ENCODE measurements at regions not wholly inside any gene's neighbourhood (a gene's known extent, or its start where the extent isn't known, plus 50 kb on each side); places are given as distances from the start of the nearest gene placed in this dataset.
"Not testable (repeated sequence)": the region's sequence is repeated elsewhere in the genome, so short reads cannot be mapped to it uniquely, and the experiment has no call there.

DNA sequence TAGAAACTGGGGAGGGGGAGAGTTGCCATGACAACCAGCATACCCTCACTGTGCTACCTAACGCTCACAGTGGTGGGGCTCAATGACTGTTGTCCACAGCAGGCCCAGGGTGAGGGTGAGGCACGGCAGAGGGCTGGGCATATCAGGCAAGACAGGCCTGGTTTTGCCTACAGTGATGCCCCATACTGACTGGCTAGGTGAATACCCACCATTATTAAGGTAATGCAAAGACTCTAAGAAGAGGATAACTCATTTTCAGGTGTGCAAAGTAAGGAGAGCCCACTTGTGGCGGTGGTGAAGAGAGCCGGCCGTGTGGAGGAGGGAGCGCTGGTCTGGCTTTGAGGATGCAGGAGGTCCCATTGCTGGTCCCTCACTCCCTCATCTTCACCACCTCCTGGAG, 422.3 kb downstream of the FUT8 start:
- DNase-seq (ENCODE audit: low spot score) = no peak

GRCh38 chr14:65835501-65835900, 423.0 kb downstream of the FUT8 start:
- DNase-seq (ENCODE audit: low spot score) = no peak

GRCh38 chr14:65838565-65838964, 426.0 kb downstream of the FUT8 start:
- no peak for DNase-seq (ENCODE audit: low spot score)

DNA sequence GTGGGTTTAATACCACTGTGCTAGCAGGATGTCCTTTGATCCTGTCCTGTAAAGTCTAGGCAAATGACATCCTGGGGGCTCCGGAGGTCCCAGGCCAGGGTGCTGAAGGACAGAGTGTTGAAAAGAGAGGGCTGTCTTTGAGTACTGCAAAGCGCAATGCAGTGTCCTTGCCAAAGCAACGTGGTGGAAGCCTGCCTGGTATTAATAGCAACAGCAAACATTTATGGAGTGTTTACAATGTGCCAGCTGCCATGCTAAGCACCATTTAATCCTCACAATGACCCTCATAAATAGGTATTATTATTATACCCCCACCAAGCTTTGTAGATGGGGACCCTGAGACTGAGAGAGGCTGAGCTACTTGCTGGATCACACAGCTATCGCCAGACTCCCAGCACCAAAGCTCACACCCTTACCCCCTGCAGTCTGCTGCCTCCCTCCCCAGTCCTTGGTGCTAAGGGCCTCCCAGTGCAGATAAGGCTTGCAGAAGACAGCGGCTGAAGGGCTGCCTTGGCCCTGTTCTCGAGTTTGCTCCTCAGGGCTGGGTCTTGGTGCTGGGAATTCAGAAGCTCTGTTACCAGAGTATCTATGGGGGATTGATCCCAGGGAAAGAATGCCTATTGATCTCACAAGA, 427.7 kb downstream of the FUT8 start:
- no peak for DNase-seq (ENCODE audit: low spot score)

DNA sequence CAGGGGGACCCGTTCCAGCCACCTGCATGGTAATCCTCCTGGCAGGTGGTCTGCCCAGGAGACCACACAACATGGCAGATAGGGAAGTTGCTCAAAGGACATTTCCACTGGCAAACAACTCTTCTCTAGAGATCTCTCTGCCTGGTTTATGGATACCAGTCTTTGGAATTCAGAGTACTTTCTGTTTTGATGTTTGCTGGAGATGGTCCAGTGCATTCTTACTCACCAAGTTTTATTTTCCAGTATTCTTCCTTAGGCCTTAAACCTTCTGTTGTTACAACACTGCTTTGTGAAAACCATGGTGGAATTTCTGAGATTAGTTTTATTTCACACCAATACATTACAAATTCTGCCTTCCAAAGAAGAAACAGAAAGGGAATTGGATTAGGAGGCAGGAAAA, 428.3 kb downstream of the FUT8 start:
- no peak for DNase-seq (ENCODE audit: low spot score)

DNA sequence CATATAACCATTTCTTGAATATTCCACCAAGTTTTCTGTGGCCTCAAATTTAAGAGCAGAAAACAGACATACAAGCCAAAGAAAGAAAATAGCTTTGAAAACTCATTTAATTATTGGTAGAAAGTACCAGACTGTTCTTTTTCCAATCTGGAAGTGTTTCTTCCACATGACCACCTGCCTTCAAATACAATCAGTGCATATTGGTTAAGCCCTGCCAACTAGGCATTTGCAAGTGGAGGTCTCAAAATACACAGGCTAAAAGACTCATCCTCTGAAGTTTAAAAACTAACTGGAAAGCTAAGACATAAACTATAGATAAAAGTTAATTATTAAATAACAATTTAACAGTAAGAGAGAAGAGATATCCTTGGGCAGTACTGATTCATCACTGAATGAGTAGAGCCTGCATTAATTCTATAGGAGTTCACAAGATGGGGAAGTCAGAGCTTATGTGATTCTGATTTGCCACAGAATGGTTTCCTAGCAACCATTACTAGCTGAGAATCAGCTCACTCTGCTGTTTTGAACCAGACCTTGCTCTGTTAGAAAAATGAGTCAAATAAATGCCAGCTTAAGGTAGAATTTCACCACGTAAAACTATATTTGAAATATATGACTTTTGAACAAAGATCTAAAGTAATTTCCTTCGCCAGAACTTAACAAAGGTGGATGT, 433.8 kb downstream of the FUT8 start:
- DNase-seq (ENCODE audit: low spot score) = no peak

DNA sequence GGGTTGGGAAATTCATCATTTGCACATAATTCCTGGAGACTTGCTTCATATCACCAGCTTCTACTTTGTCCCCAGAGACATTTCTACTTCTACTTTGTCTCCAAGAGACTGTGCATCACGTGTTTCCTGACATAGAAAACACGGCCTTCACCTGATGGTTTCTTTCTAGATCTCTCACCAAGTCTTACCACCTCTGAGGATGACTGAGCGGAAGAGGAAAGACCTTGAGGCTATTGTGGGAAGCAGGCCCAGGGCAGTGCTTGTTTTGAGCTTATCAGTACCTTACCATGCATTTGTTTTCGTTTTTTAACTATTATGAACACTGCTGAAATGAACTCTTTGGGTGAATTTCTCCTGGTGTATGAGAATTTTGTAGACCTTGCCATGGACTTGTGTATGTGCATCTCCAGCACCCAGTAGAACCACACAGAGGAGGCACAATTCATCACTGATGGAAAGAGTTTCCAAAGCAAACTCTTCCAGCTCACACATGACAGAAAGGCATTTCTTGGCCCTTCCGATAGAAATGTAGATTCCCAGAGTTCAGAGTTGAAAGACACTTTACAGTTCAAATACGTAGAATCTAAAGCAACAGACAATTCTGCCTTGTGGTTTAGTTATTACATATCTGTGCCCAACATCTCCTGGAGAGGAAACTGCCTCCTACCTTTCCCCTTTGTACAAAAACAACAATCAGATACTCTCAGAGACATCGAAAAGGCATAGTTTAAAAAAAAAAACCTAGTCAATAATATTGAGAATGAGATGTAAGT, 434.7 kb downstream of the FUT8 start:
- no peak for DNase-seq (ENCODE audit: low spot score)

- not testable (repeated sequence) for DNase-seq (ENCODE audit: low spot score)
Measured at GRCh38 chr14:65847931-65848330, 435.4 kb downstream of the FUT8 start.

GRCh38 chr14:65849091-65849490, 436.6 kb downstream of the FUT8 start:
- no peak for DNase-seq (ENCODE audit: low spot score)

DNA sequence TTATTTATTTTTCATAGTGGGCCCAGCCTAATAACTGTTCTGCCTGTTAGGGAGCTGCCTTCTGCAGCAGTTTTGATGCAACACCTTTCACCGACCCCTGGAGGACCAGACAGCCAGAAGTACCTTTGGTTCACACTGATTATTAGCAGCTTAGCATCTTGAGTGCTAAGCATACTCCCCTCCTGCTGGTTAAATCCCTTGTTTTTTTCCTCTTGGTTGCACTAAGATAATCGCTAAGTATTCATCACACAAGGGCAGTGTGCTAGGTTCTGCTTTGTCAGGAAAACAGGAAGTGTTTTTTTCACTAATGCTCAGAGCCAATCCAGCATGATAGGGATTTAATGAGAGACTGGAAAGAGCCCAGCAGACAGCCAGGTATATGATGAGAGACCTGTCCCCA, 437.0 kb downstream of the FUT8 start:
- DNase-seq (ENCODE audit: low spot score) = no peak

GRCh38 chr14:65850429-65851135, 438.1 kb downstream of the FUT8 start:
- DNase-seq (ENCODE audit: low spot score) = no peak

DNA sequence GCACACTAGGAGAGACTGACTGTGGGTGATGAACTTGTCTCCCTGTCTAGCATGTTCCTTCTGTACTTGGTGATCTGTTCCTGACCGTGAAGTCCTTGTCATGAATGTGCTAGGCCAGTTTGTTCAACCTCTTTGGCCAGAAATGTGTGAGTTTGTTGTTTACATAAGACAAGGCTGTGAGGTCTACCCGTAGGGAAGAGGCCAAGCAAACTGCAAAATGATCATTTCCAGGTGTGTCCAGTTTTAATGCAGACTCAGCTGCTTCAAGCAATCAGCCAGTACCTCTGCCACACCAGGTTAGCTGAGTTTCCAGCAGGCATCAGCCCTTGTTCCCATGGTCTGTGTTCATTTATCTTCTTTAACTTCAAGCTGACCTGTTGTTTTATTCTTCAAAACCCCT, 440.2 kb downstream of the FUT8 start:
- DNase-seq (ENCODE audit: low spot score) = no peak

DNA sequence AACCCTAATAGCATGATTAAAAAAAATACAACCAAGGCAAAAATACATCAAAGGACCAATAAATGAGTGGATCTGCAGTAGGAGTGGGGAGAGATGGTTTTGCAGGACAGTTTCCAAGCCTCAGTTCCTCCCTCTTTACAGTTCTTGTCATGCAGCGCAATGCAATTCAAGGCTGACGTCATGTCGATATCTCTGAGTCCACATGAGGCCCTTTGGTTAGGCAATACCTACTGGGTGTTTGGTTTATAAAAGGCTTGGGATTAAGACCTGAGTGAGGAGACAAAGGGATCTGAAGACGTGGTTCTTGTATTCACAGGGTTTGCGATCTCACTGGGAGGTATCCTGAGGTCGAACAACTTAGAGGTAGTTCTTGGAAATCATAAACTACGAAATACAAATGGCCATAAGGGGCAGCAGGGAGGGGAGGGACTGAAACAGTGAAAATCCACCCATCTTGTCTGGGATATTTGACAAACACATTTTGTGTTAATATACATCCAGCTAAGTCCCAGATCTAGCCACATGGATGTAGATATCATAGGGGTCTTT, 441.0 kb downstream of the FUT8 start:
- DNase-seq (ENCODE audit: low spot score) = no peak

DNA sequence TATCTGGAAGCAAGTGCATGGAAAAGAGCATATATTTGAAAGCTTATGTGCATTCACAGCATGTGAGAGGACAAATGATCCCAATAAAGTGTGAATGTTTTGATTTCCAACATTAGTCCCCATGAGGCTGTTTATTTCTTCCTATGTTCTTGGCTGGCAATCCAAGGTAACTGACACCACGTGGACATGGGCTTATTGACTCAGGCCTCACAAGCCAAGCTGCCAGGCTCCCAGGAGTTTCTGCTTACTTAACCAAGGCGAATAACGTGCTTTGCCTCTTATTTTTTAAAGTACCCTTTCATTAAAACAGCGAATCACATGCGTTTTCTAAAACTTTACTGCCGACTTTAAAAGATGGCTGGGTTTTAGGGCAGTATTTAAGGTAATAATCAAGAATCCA, 441.7 kb downstream of the FUT8 start:
- DNase-seq (ENCODE audit: low spot score) = no peak

DNA sequence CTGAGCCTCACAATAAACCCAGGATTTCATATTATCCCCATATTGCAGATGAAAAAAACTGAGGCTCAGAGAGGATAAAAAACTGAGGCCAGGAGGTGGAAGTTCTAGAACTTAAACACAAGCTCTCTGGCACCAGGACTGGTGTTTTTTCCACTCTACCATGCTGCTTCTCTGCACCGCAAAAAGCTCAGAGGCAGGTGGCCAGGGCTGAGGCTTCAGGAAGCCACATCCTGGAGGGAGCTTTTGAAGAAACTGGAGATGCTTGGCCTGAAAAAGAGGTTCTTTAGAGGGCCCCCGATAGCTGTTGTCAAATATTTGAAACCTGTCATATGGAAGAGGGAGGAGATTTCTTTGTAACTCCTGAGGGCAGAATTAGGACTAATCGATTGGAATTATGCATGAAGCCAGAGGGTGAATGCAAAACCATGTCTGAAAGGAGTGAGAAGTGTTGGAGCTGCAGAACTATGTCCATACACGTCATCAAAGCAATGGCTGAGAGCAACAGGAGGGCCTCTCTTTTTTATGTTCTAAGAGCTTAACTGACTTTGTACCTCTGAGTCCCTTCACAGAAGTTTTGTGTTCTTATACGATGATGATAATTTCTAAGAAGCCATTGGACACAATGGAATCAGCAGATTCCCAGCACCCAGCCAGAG, 448.6 kb downstream of the FUT8 start:
- DNase-seq (ENCODE audit: low spot score) = no peak

DNA sequence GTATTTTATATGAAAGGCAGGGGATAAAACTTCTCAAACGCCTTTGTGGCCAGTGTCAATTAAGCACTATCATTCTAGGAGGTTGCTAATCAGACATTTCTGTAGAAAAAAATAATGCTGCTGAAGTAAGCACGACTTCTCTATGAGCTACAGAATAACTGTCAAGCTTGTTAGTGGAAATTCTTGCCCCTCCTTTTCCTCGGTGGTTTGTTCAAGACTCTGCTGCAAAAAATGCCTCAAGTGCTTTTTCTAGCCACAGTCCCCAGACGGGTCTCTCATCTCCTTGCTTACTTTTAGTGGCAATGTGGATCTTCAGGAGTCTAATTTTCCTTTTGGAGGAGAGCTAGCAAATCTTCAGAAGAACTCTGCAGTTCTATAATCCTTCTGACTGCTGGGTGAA, 452.0 kb downstream of the FUT8 start:
- DNase-seq (ENCODE audit: low spot score) = no peak

GRCh38 chr14:65864984-65865383, 452.5 kb downstream of the FUT8 start:
- DNase-seq (ENCODE audit: low spot score) = no peak

- no peak for DNase-seq (ENCODE audit: low spot score)
Measured at GRCh38 chr14:65866448-65866847, 453.9 kb downstream of the FUT8 start.

DNA sequence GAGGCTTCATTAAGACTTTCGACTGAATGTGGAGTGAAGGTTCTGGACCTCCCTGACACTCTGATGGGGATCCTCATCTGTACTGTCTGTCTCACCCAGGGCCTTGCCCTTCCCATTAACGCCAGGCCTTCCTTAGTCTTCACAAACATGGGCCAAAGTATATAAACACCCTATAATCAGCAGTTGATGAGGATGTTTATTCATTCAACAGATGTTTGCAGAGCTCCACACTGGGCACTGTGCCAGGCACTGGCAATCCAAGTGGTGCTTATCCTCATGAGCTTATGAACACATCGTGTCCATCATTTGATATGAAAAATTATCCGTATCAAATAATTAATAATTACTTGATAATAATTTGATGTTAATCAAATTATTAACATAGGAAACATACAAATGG, 454.4 kb downstream of the FUT8 start:
- no peak for DNase-seq (ENCODE audit: low spot score)

GRCh38 chr14:65867333-65867732, 454.8 kb downstream of the FUT8 start:
- no peak for DNase-seq (ENCODE audit: low spot score)

- no peak for DNase-seq (ENCODE audit: low spot score)
Measured at GRCh38 chr14:65872536-65872935, 460.0 kb downstream of the FUT8 start.

DNA sequence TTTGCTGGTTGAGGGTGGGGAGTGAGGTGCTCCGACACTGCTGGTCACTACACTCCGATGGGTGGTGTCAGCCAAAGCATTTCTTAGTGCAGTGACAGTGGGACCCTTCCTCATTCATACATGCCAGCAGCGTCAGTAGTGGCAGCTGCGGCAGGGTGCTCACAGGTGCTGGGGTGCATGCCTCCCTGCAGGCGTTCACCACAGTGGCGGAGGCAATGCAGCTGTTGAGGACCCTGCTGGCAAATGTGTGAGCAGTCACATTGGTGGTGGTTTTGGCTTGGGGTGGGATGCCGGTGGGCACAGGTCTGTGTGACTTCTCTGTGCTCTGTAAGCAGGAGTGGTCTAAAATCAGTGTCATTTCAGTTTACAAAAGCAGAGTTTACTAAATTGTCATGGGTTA, 464.6 kb downstream of the FUT8 start:
- DNase-seq (ENCODE audit: low spot score) = no peak
